Neural progenitor cell (in vitro differentiated cells): ENCODE measurements at regions not wholly inside any gene's neighbourhood (a gene's known extent, or its start where the extent isn't known, plus 50 kb on each side); places are given as distances from the start of the nearest gene placed in this dataset.

Source experiments
- CTCF ChIP-seq: fragments of 200-600 bp; sonication (generic); IDR thresholded peaks from 2 replicates; pipeline ENCODE4 v1.5.1; 2017; ENCODE audit warnings: antibody characterized with exemption, mild to moderate bottlenecking
- EZH2 ChIP-seq: fragments of 200-600 bp; sonication (generic); IDR thresholded peaks from 2 replicates; pipeline ENCODE4 v1.6.1; 2017; ENCODE audit warnings: antibody characterized with exemption, mild to moderate bottlenecking, moderate library complexity
- EZH2phosphoT487 ChIP-seq: fragments of 200-600 bp; sonication (generic); IDR thresholded peaks from 2 replicates; pipeline ENCODE4 v1.6.1; 2017; ENCODE audit warnings: antibody characterized with exemption

DNA sequence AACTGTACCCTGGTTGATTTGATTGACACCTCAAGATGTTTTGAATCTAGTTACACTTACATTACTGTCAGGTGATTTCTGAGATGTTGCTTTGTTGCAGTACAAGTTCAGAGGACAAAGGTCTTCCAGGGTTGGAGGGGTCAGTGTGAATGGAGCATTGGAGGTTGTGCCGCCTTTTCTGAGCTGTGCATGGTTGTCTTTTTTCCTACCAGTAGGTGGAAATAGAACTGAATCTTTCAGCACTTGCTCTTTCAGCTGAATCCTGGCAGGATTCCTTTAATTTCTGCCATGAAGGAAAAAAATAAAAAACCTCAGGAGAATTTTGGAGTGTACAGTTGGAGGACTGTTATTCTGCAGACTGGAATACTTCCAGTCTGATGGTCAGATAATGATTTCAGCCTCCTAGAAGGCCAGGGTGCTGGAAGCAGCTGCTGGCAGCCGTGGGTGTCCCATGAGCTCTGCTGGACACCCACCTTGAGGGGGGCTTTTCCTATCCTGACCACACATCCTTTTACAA, 82.7 kb downstream of the PLCE1 start:
- TF ChIP-seq CTCF (peak; percentile 48), EZH2phosphoT487 (no peak), EZH2 (no peak)
